Lower leg skin (tissue), 3 donors: ENCODE measurements at regions not wholly inside any gene's neighbourhood (a gene's known extent, or its start where the extent isn't known, plus 50 kb on each side); places are given as distances from the start of the nearest gene placed in this dataset.

Experiments used
- POLR2A ChIP-seq, 2 donors: fragments of 450-650 bp; IDR thresholded peaks; one replicate each; pipeline ENCODE4 v1.6.1; 2016 to 2017; ENCODE audit warnings: antibody characterized with exemption in 2 of 2, mild to moderate bottlenecking in 1 of 2, moderate library complexity in 1 of 2
- TF ChIP-seq, protein P1 (sequence below), 3 donors: fragments of 450-650 bp; IDR thresholded peaks; one replicate each; pipeline ENCODE4 v1.5.1; 2016; ENCODE audit warnings: antibody characterized with exemption in 3 of 3, mild to moderate bottlenecking in 3 of 3, moderate library complexity in 2 of 3

GRCh38 chr13:44627441-44627840 lies 51.3 kb upstream of the TSC22D1 start:
- TF ChIP-seq, protein P1, sequence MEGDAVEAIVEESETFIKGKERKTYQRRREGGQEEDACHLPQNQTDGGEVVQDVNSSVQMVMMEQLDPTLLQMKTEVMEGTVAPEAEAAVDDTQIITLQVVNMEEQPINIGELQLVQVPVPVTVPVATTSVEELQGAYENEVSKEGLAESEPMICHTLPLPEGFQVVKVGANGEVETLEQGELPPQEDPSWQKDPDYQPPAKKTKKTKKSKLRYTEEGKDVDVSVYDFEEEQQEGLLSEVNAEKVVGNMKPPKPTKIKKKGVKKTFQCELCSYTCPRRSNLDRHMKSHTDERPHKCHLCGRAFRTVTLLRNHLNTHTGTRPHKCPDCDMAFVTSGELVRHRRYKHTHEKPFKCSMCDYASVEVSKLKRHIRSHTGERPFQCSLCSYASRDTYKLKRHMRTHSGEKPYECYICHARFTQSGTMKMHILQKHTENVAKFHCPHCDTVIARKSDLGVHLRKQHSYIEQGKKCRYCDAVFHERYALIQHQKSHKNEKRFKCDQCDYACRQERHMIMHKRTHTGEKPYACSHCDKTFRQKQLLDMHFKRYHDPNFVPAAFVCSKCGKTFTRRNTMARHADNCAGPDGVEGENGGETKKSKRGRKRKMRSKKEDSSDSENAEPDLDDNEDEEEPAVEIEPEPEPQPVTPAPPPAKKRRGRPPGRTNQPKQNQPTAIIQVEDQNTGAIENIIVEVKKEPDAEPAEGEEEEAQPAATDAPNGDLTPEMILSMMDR (IDR thresholded peaks at IDR 0.05): no peak
- no peak for TF ChIP-seq POLR2A (IDR thresholded peaks at IDR 0.05)
